Stomach (tissue), 4 donors: ENCODE measurements at regions not wholly inside any gene's neighbourhood (a gene's known extent, or its start where the extent isn't known, plus 50 kb on each side); places are given as distances from the start of the nearest gene placed in this dataset.

ENCODE experiments used
- CTCF ChIP-seq, 7 experiments: fragments of 450-650 bp in 4 of 7; fragments of 200-600 bp in 3 of 7; sonication (generic) in 3 of 7; IDR thresholded peaks; one replicate each; pipeline ENCODE4 v1.5.1; 2016 to 2019; ENCODE audit warnings: antibody characterized with exemption in 7 of 7, control low read depth in 2 of 7, mild to moderate bottlenecking in 1 of 7
- EP300 ChIP-seq: sonication (generic); formaldehyde crosslinking; IDR thresholded peaks from one replicate; pipeline ENCODE4 v1.6.1; 2017; ENCODE audit warnings: antibody characterized with exemption
- POLR2A ChIP-seq, 4 donors: fragments of 450-650 bp; IDR thresholded peaks; one replicate each; pipeline ENCODE4 v1.6.1; 2016; ENCODE audit warnings: antibody characterized with exemption in 4 of 4, control low read depth in 2 of 4, mild to moderate bottlenecking in 1 of 4, moderate library complexity in 1 of 4
- POLR2AphosphoS5 ChIP-seq, 3 donors: sonication (generic); formaldehyde crosslinking; IDR thresholded peaks; one replicate each; pipeline ENCODE4 v1.6.1; 2016; ENCODE audit warnings: antibody characterized with exemption in 3 of 3

DNA sequence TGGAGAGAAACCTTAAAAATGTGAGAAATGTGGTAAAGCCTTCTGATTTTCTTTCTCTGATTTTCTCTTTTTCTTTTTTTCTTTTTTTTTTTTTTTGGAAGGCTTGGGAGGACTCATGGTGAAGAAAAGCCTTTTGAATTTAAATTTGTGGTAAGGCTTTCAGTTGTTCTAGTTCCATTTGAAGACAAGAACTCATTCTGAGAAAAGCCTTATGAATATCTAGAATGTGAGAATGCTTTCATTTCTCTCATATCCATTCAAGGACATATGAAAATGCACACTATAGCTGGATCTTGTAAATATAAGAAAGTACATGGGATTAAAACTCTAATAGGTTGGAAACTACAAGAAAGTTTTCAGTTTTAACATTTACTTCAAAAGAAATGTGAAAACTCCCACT, 1045.2 kb upstream of the NRXN1 start:
- no peak for TF ChIP-seq POLR2A (IDR thresholded peaks at IDR 0.05)
- no peak for TF ChIP-seq CTCF (IDR thresholded peaks at IDR 0.05)
- no peak for TF ChIP-seq EP300
- no peak for TF ChIP-seq POLR2AphosphoS5 (IDR thresholded peaks at IDR 0.05)
